ENCODE measurements at regions not wholly inside any gene's neighbourhood (a gene's known extent, or its start where the extent isn't known, plus 50 kb on each side); places are given as distances from the start of the nearest gene placed in this dataset.

GRCh38 chr15:62856466-62857246 lies 185.9 kb upstream of the TPM1 start:
- TF ChIP-seq CTCF (conservative IDR thresholded peaks at IDR 0.05; ENCODE audit: low read depth, low read length): no peak
- no peak for DNase-seq (ENCODE audit: low read depth)
- no peak overlapping the region for H3K4me3 ChIP-seq (ENCODE audit: low read depth, low read length)

- no peak for DNase-seq (ENCODE audit: low read depth)
- H3K4me3 ChIP-seq (ENCODE audit: low read depth, low read length): no peak overlapping the region
- TF ChIP-seq CTCF (conservative IDR thresholded peaks at IDR 0.05; ENCODE audit: low read depth, low read length): no peak
Measured at GRCh38 chr15:62857411-62857853, 185.1 kb upstream of the TPM1 start.

GRCh38 chr15:62858343-62858742 lies 184.2 kb upstream of the TPM1 start:
- no peak for TF ChIP-seq CTCF (conservative IDR thresholded peaks at IDR 0.05; ENCODE audit: low read depth, low read length)
- no peak overlapping the region for H3K4me3 ChIP-seq (ENCODE audit: low read depth, low read length)
- DNase-seq (ENCODE audit: low read depth): no peak

- no peak for DNase-seq (ENCODE audit: low read depth)
- no peak overlapping the region for H3K4me3 ChIP-seq (ENCODE audit: low read depth, low read length)
- no peak for TF ChIP-seq CTCF (conservative IDR thresholded peaks at IDR 0.05; ENCODE audit: low read depth, low read length)
Measured at GRCh38 chr15:62862717-62863116, 179.8 kb upstream of the TPM1 start.

GRCh38 chr15:62866366-62866765 lies 176.2 kb upstream of the TPM1 start:
- no peak for TF ChIP-seq CTCF (conservative IDR thresholded peaks at IDR 0.05; ENCODE audit: low read depth, low read length)
- no peak overlapping the region for H3K4me3 ChIP-seq (ENCODE audit: low read depth, low read length)
- no peak for DNase-seq (ENCODE audit: low read depth)

GRCh38 chr15:62867844-62868243 lies 174.7 kb upstream of the TPM1 start:
- no peak overlapping the region for H3K4me3 ChIP-seq (ENCODE audit: low read depth, low read length)
- no peak for DNase-seq (ENCODE audit: low read depth)
- no peak for TF ChIP-seq CTCF (conservative IDR thresholded peaks at IDR 0.05; ENCODE audit: low read depth, low read length)

- H3K4me3 ChIP-seq (ENCODE audit: low read depth, low read length): no peak overlapping the region
- DNase-seq (ENCODE audit: low read depth): no peak
- no peak for TF ChIP-seq CTCF (conservative IDR thresholded peaks at IDR 0.05; ENCODE audit: low read depth, low read length)
Measured at GRCh38 chr15:62868507-62868906, 174.0 kb upstream of the TPM1 start.

All from epithelial cell of proximal tubule (primary cell).